SK-N-SH (cell line): ENCODE measurements at regions not wholly inside any gene's neighbourhood (a gene's known extent, or its start where the extent isn't known, plus 50 kb on each side); places are given as distances from the start of the nearest gene placed in this dataset.

Experiments
- CTCF ChIA-PET: fragments of 300-600, 350-600 bp; formaldehyde crosslinking; extraction: SDS; loops from one replicate; lab custom pipeline; 2021; lab: Yijun Ruan, JAX
- POLR2A ChIA-PET: fragments of 350-600 bp; sonication (Branson Sonifier 250); formaldehyde crosslinking; extraction: SDS; loops from one replicate; lab custom pipeline; 2020; ENCODE audit warnings: antibody characterized with exemption, inconsistent platforms; lab: Yijun Ruan, JAX
- DNase-seq: peaks from one replicate; pipeline ENCODE4 v3.0.0; 2012
- H2AFZ ChIP-seq: fragments of 200-600 bp; sonication (generic); 2 replicates; pipeline ENCODE4 v1.8.1; 2016; ENCODE audit warnings: antibody characterized with exemption, mild to moderate bottlenecking, low read depth
- H3F3A ChIP-seq: fragments of 200-600 bp; sonication (generic); replicated peaks from 2 replicates; pipeline ENCODE3; 2016; ENCODE audit warnings: antibody characterized with exemption, mild to moderate bottlenecking; ENCODE audit not compliant: insufficient read depth
- H3K27ac ChIP-seq, 2 experiments: fragments of 200-500 bp in 1 of 2; fragments of 200-600 bp in 1 of 2; sonication (Bioruptor generic) in 1 of 2; sonication (generic), shearing (Covaris generic) in 1 of 2; 2 replicates each; pipeline versions ENCODE4 v1.5.1 to v1.6.1; 2014 to 2016; ENCODE audit warnings: low read depth in 2 of 2, inconsistent platforms in 1 of 2, low read length in 1 of 2, mild to moderate bottlenecking in 1 of 2, mixed read lengths in 1 of 2
- H3K27me3 ChIP-seq: fragments of 200-600 bp; sonication (generic), shearing (Covaris generic); 2 replicates; pipeline ENCODE4 v1.6.1; 2016; ENCODE audit warnings: mixed run types; ENCODE audit not compliant: insufficient read depth
- H3K36me3 ChIP-seq, 2 experiments: fragments of 200-500 bp in 1 of 2; fragments of 200-600 bp in 1 of 2; sonication (Bioruptor generic) in 1 of 2; sonication (generic) in 1 of 2; replicated peaks in 1 of 2; 2 replicates each; pipeline versions ENCODE3 to v1.5.1; 2014 to 2016; ENCODE audit warnings: low read length in 1 of 2, mild to moderate bottlenecking in 1 of 2; ENCODE audit not compliant: insufficient read depth in 2 of 2, control insufficient read depth in 1 of 2
- H3K4me1 ChIP-seq, 2 experiments: fragments of 200-500 bp in 1 of 2; fragments of 200-600 bp in 1 of 2; sonication (Bioruptor generic) in 1 of 2; sonication (generic), shearing (Covaris generic) in 1 of 2; 2 replicates each; pipeline versions ENCODE4 v1.5.1 to v1.6.1; 2014 to 2016; ENCODE audit warnings: low read depth in 1 of 2, low read length in 1 of 2, mixed run types in 1 of 2; ENCODE audit not compliant: insufficient read depth in 2 of 2, control insufficient read depth in 1 of 2
- H3K4me2 ChIP-seq: fragments of 200-600 bp; sonication (generic), shearing (Covaris generic); 2 replicates; pipeline ENCODE4 v1.6.1; 2017; ENCODE audit warnings: mixed run types
- H3K4me3 ChIP-seq, 2 experiments: fragments of 200-500 bp in 1 of 2; fragments of 200-600 bp in 1 of 2; sonication (Bioruptor generic) in 1 of 2; sonication (generic), shearing (Covaris generic) in 1 of 2; 2 replicates each; pipeline versions ENCODE4 v1.5.1 to v1.8.1; 2014 to 2016; ENCODE audit warnings: low read depth in 2 of 2, inconsistent platforms in 1 of 2, low read length in 1 of 2, mild to moderate bottlenecking in 1 of 2, mixed read lengths in 1 of 2, moderate library complexity in 1 of 2
- H3K79me2 ChIP-seq: fragments of 200-600 bp; sonication (generic); 2 replicates; pipeline ENCODE4 v1.8.1; 2017; ENCODE audit warnings: mild to moderate bottlenecking; ENCODE audit not compliant: insufficient read depth
- H3K9ac ChIP-seq: fragments of 200-600 bp; sonication (generic); 2 replicates; pipeline ENCODE4 v1.6.1; 2017; ENCODE audit warnings: mixed run types
- H3K9me2 ChIP-seq: fragments of 200-600 bp; sonication (generic); 2 replicates; pipeline ENCODE4 v1.6.1; 2017; ENCODE audit warnings: mixed run types
- H3K9me3 ChIP-seq: fragments of 200-600 bp; sonication (generic); 2 replicates; pipeline ENCODE4 v1.6.1; 2017; ENCODE audit warnings: mixed run types, mild to moderate bottlenecking, moderate library complexity
- H4K20me1 ChIP-seq: fragments of 200-600 bp; sonication (generic); 2 replicates; pipeline ENCODE4 v1.6.1; 2017; ENCODE audit warnings: mild to moderate bottlenecking, mixed run types; ENCODE audit not compliant: insufficient read depth
- CHD2 ChIP-seq: fragments of 150-350 bp; IDR thresholded peaks from 2 replicates; pipeline ENCODE4 v1.6.1; 2018; ENCODE audit warnings: low read length; ENCODE audit not compliant: partially characterized antibody
- CTCF ChIP-seq: fragments of 200-600 bp; sonication (generic); IDR thresholded peaks from 2 replicates; pipeline ENCODE4 v1.6.1; 2017; ENCODE audit warnings: antibody characterized with exemption, mild to moderate bottlenecking, moderate library complexity
- FOXJ3 ChIP-seq: sonication (generic); formaldehyde crosslinking; IDR thresholded peaks from 2 replicates; pipeline ENCODE4 v1.5.1; 2020; ENCODE audit warnings: mild to moderate bottlenecking, missing genetic modification reagents
- GABPA ChIP-seq: IDR thresholded peaks from 2 replicates; pipeline ENCODE4 v1.4.0; 2012; ENCODE audit warnings: low read depth, mild to moderate bottlenecking
- MAX ChIP-seq: IDR thresholded peaks from 2 replicates; pipeline ENCODE4 v1.4.0; 2012; ENCODE audit warnings: low read depth
- MEF2A ChIP-seq: IDR thresholded peaks from 2 replicates; pipeline ENCODE4 v1.4.0; 2012; ENCODE audit warnings: low read depth, borderline replicate concordance
- MXI1 ChIP-seq: IDR thresholded peaks from 2 replicates; pipeline ENCODE4 v1.6.1; 2012; ENCODE audit warnings: mild to moderate bottlenecking, low read depth, low read length, improper control_type of control experiment
- NFIC ChIP-seq: IDR thresholded peaks from 2 replicates; pipeline ENCODE4 v1.4.0; 2012; ENCODE audit warnings: borderline replicate concordance
- REST ChIP-seq: IDR thresholded peaks from 2 replicates; pipeline ENCODE4 v1.6.1; 2012; ENCODE audit warnings: mild to moderate bottlenecking, low read depth, low read length, moderate library complexity
- RFX5 ChIP-seq: IDR thresholded peaks from 2 replicates; pipeline ENCODE4 v1.6.1; 2012; ENCODE audit warnings: mild to moderate bottlenecking, improper control_type of control experiment, low read length
- TAF1 ChIP-seq: IDR thresholded peaks from 2 replicates; pipeline ENCODE4 v1.6.1; 2012; ENCODE audit warnings: low read depth, mild to moderate bottlenecking, low read length, moderate library complexity, borderline replicate concordance
- TEAD4 ChIP-seq: IDR thresholded peaks from 2 replicates; pipeline ENCODE4 v1.4.0; 2012; ENCODE audit warnings: mild to moderate bottlenecking, borderline replicate concordance; ENCODE audit not compliant: insufficient read depth
- USF1 ChIP-seq: IDR thresholded peaks from 2 replicates; pipeline ENCODE4 v1.4.0; 2012; ENCODE audit warnings: low read depth, borderline replicate concordance
- USF2 ChIP-seq: fragments of 150-350 bp; IDR thresholded peaks from 2 replicates; pipeline ENCODE4 v1.6.1; 2017; ENCODE audit warnings: antibody characterized with exemption, low read length, low read depth, borderline replicate concordance
- WGBS: methylation state at CpG from one replicate; pipeline ENCODE4 v1.1.6; 2017; ENCODE audit warnings: low lambda C conversion rate; 5-methylcytosine and 5-hydroxymethylcytosine counted together

GRCh38 chr3:110544730-110545129, 526.9 kb upstream of the NECTIN3 start:
- Histone ChIP-seq H3K27me3 (no peaks in the 10 kb centered on the region), H3K79me2 (no peaks in the 10 kb centered on the region), H3K4me1 (no peaks in the 10 kb centered on the region), H3K27ac (no peak overlapping the region), H3K9me3 (no peaks in the 10 kb centered on the region), H3K36me3 (no peaks in the 10 kb centered on the region), H3K4me2 (no peak overlapping the region), H3F3A (no peaks in the 10 kb centered on the region), H3K9me2 (no peaks in the 10 kb centered on the region), H3K9ac (no peak overlapping the region), H3K4me3 (no peak overlapping the region), H4K20me1 (no peaks in the 10 kb centered on the region), H2AFZ (no peak overlapping the region)
- ChIA-PET POLR2A (no interaction called here), CTCF (no interaction called here)
- WGBS, result 97% methylated on average over 1 of the region's 1 CpG
- no peak for DNase-seq
- TF ChIP-seq REST (no peak), MXI1 (no peak), MAX (no peak), CHD2 (no peak), CTCF (no peak), USF2 (no peak), USF1 (no peak), MEF2A (no peak)

- no peak for DNase-seq
- Histone ChIP-seq H3K9me2 (no peaks in the 10 kb centered on the region), H3K27ac (no peak overlapping the region), H3K4me3 (no peak overlapping the region), H3K9me3 (no peaks in the 10 kb centered on the region), H3F3A (no peaks in the 10 kb centered on the region), H3K4me2 (no peak overlapping the region), H3K4me1 (no peaks in the 10 kb centered on the region), H3K79me2 (no peaks in the 10 kb centered on the region), H4K20me1 (no peaks in the 10 kb centered on the region), H3K9ac (no peak overlapping the region), H2AFZ (no peak overlapping the region), H3K36me3 (no peaks in the 10 kb centered on the region), H3K27me3 (no peaks in the 10 kb centered on the region)
- WGBS, result 68% methylated on average over 5 of the region's 5 CpGs
- ChIA-PET POLR2A (no interaction called here), CTCF (interaction anchor here (1.3 kb wide), 1 partner anchor 9 kb away, joined by 3 read pairs; no protein-coding TSS in a partner anchor)
- TF ChIP-seq RFX5 (no peak), NFIC (no peak), CTCF (no peak), USF1 (no peak), FOXJ3 (CRISPR knock-in tag) (no peak), CHD2 (no peak), TEAD4 (no peak), TAF1 (no peak), MEF2A (no peak), GABPA (no peak)
Observed at GRCh38 chr3:110550511-110550910, 521.1 kb upstream of the NECTIN3 start.
